Neural cell (in vitro differentiated cells): ENCODE measurements at regions not wholly inside any gene's neighbourhood (a gene's known extent, or its start where the extent isn't known, plus 50 kb on each side); places are given as distances from the start of the nearest gene placed in this dataset.

ENCODE experiments used
- MXI1 ChIP-seq: fragments of 450-650 bp; conservative IDR thresholded peaks from 2 replicates; pipeline ENCODE4 v1.6.1; 2014; ENCODE audit warnings: antibody characterized with exemption, mild to moderate bottlenecking; ENCODE audit not compliant: poor library complexity, severe bottlenecking
- POLR2AphosphoS5 ChIP-seq: IDR thresholded peaks from 2 replicates; pipeline ENCODE4 v1.6.1; 2012
- TF ChIP-seq, protein P1 (sequence below): fragments of 450-650 bp; IDR thresholded peaks from 2 replicates; pipeline ENCODE4 v1.5.1; 2014; ENCODE audit warnings: antibody characterized with exemption, mild to moderate bottlenecking, moderate library complexity; ENCODE audit not compliant: poor library complexity, severe bottlenecking
- TF ChIP-seq, protein P2 (sequence below): IDR thresholded peaks from 2 replicates; pipeline ENCODE4 v1.6.1; 2012; ENCODE audit warnings: borderline replicate concordance

- TF ChIP-seq, protein P1, sequence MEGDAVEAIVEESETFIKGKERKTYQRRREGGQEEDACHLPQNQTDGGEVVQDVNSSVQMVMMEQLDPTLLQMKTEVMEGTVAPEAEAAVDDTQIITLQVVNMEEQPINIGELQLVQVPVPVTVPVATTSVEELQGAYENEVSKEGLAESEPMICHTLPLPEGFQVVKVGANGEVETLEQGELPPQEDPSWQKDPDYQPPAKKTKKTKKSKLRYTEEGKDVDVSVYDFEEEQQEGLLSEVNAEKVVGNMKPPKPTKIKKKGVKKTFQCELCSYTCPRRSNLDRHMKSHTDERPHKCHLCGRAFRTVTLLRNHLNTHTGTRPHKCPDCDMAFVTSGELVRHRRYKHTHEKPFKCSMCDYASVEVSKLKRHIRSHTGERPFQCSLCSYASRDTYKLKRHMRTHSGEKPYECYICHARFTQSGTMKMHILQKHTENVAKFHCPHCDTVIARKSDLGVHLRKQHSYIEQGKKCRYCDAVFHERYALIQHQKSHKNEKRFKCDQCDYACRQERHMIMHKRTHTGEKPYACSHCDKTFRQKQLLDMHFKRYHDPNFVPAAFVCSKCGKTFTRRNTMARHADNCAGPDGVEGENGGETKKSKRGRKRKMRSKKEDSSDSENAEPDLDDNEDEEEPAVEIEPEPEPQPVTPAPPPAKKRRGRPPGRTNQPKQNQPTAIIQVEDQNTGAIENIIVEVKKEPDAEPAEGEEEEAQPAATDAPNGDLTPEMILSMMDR = no peak
- TF ChIP-seq POLR2AphosphoS5 (no peak), MXI1 (no peak)
- TF ChIP-seq, protein P2, sequence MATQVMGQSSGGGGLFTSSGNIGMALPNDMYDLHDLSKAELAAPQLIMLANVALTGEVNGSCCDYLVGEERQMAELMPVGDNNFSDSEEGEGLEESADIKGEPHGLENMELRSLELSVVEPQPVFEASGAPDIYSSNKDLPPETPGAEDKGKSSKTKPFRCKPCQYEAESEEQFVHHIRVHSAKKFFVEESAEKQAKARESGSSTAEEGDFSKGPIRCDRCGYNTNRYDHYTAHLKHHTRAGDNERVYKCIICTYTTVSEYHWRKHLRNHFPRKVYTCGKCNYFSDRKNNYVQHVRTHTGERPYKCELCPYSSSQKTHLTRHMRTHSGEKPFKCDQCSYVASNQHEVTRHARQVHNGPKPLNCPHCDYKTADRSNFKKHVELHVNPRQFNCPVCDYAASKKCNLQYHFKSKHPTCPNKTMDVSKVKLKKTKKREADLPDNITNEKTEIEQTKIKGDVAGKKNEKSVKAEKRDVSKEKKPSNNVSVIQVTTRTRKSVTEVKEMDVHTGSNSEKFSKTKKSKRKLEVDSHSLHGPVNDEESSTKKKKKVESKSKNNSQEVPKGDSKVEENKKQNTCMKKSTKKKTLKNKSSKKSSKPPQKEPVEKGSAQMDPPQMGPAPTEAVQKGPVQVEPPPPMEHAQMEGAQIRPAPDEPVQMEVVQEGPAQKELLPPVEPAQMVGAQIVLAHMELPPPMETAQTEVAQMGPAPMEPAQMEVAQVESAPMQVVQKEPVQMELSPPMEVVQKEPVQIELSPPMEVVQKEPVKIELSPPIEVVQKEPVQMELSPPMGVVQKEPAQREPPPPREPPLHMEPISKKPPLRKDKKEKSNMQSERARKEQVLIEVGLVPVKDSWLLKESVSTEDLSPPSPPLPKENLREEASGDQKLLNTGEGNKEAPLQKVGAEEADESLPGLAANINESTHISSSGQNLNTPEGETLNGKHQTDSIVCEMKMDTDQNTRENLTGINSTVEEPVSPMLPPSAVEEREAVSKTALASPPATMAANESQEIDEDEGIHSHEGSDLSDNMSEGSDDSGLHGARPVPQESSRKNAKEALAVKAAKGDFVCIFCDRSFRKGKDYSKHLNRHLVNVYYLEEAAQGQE = no peak
Observed at GRCh38 chr3:124553178-124553577, 177.1 kb upstream of the UMPS start.
